Esophagus squamous epithelium (tissue), 5 donors: ENCODE measurements at regions not wholly inside any gene's neighbourhood (a gene's known extent, or its start where the extent isn't known, plus 50 kb on each side); places are given as distances from the start of the nearest gene placed in this dataset.
A peak's percentile ranks its signal among the peaks of the same experiment; 100 is the strongest.

Source experiments
- DNase-seq: peaks from one replicate; lab custom pipeline; 2025; lab: John Stamatoyannopoulos, UW
- H3K27ac ChIP-seq, 4 donors: fragments of 200-600 bp; sonication (generic); one replicate each; pipeline ENCODE4 v1.5.1; 2016 to 2019; ENCODE audit warnings: mild to moderate bottlenecking in 1 of 4
- H3K27me3 ChIP-seq, 4 donors: fragments of 200-600 bp; sonication (generic); 1 replicate in 3 of 4; 2 replicates in 1 of 4; pipeline versions ENCODE4 v1.5.1 to v1.6.0; 2017 to 2021; ENCODE audit warnings: antibody characterized with exemption in 1 of 4
- H3K36me3 ChIP-seq, 3 donors: fragments of 200-600 bp; sonication (generic); one replicate each; pipeline ENCODE4 v1.5.1; 2016 to 2019
- H3K4me1 ChIP-seq, 3 donors: fragments of 200-600 bp; sonication (generic); one replicate each; pipeline ENCODE4 v1.5.1; 2017 to 2019
- H3K4me3 ChIP-seq, 4 donors: fragments of 200-600 bp; sonication (generic); 1 replicate in 3 of 4; 2 replicates in 1 of 4; pipeline ENCODE4 v1.5.1; 2016 to 2019; ENCODE audit warnings: mild to moderate bottlenecking in 2 of 4, moderate library complexity in 1 of 4
- H3K9me3 ChIP-seq, 3 donors: fragments of 200-600 bp; sonication (generic); one replicate each; pipeline ENCODE4 v1.5.1; 2016 to 2019
- CTCF ChIP-seq, 6 experiments: fragments of 450-650 bp in 4 of 6; fragments of 200-600 bp in 2 of 6; sonication (generic) in 2 of 6; IDR thresholded peaks; one replicate each; pipeline ENCODE4 v1.5.1; 2016 to 2019; ENCODE audit warnings: antibody characterized with exemption in 6 of 6, mild to moderate bottlenecking in 4 of 6, moderate library complexity in 4 of 6
- POLR2A ChIP-seq, 4 donors: fragments of 450-650 bp; IDR thresholded peaks; one replicate each; pipeline ENCODE4 v1.6.1; 2017; ENCODE audit warnings: antibody characterized with exemption in 4 of 4, mild to moderate bottlenecking in 4 of 4, moderate library complexity in 3 of 4
- WGBS, 2 donors: methylation state at CpG; one replicate each; pipeline ENCODE4 v1.1.5; 2018; 5-methylcytosine and 5-hydroxymethylcytosine counted together
- intact Hi-C: fragments of 100-400 bp; cut with DNase I; formaldehyde crosslinking; loops from one replicate; pipeline ENCODE4 v1.15.0; 2022
- donor health status: DM: yes; HTN: yes; CAD: no.

GRCh38 chr6:25192590-25193459, 86.3 kb upstream of the CARMIL1 start:
- WGBS, 2 donors = 27 to 37% methylated on average over 6 of the region's 6 CpGs
- Histone ChIP-seq H3K27ac (peak overlapping the region; percentile 70 to 88 (median 86)), H3K9me3 (no peaks in the 10 kb centered on the region), H3K27me3 (no peaks in the 10 kb centered on the region), H3K4me1 (peaks cover 8 to 61% (median 21%) of the 10 kb centered on the region in 3 donors), H3K4me3 (peak overlapping the region in 1 of 4 donors; percentile 27), H3K36me3 (no peaks in the 10 kb centered on the region)
- no peak for DNase-seq
- TF ChIP-seq POLR2A (IDR thresholded peaks at IDR 0.05) = no peak
- no peak for TF ChIP-seq CTCF (IDR thresholded peaks at IDR 0.05)
- intact Hi-C loops = no loop called here

GRCh38 chr6:25193460-25194171, 85.6 kb upstream of the CARMIL1 start:
- H3K9me3 ChIP-seq = no peaks in the 10 kb centered on the region
- no peaks in the 10 kb centered on the region for H3K27me3 ChIP-seq
- DNase-seq = no peak
- H3K4me1 ChIP-seq = peaks cover 8 to 63% (median 21%) of the 10 kb centered on the region in 3 donors
- no peak for TF ChIP-seq POLR2A (IDR thresholded peaks at IDR 0.05)
- TF ChIP-seq CTCF (IDR thresholded peaks at IDR 0.05) = no peak
- H3K36me3 ChIP-seq = no peaks in the 10 kb centered on the region
- intact Hi-C loops = no loop called here
- no peak overlapping the region for H3K4me3 ChIP-seq
- 16 to 18% methylated on average over 6 of the region's 6 CpGs for WGBS, 2 donors
- peak overlapping the region; percentile 70 to 88 (median 86) for H3K27ac ChIP-seq

GRCh38 chr6:25194172-25194678, 84.9 kb upstream of the CARMIL1 start:
- Histone ChIP-seq H3K36me3 (no peaks in the 10 kb centered on the region), H3K27ac (peak overlapping the region; percentile 62 to 88 (median 78)), H3K4me3 (no peak overlapping the region), H3K9me3 (no peaks in the 10 kb centered on the region), H3K4me1 (peaks cover 8 to 63% (median 21%) of the 10 kb centered on the region in 3 donors), H3K27me3 (no peaks in the 10 kb centered on the region)
- WGBS, 2 donors = 45 to 57% methylated on average over 8 of the region's 8 CpGs
- DNase-seq = no peak
- intact Hi-C loops = no loop called here
- no peak for TF ChIP-seq CTCF (IDR thresholded peaks at IDR 0.05)
- TF ChIP-seq POLR2A (IDR thresholded peaks at IDR 0.05) = no peak

- Histone ChIP-seq H3K4me3 (no peak overlapping the region), H3K27ac (peak overlapping the region in 1 of 4 donors; percentile 2), H3K4me1 (peaks cover 8 to 63% (median 21%) of the 10 kb centered on the region in 3 donors), H3K9me3 (no peaks in the 10 kb centered on the region), H3K36me3 (no peaks in the 10 kb centered on the region), H3K27me3 (no peaks in the 10 kb centered on the region)
- DNase-seq = no peak
- TF ChIP-seq CTCF (IDR thresholded peaks at IDR 0.05) (no peak), POLR2A (IDR thresholded peaks at IDR 0.05) (no peak)
- WGBS, 2 donors = 80 to 88% methylated on average over 2 of the region's 2 CpGs
- intact Hi-C loops = no loop called here
Measured at GRCh38 chr6:25196464-25196863, 82.7 kb upstream of the CARMIL1 start.

- no peak overlapping the region for H3K27ac ChIP-seq
- H3K4me1 ChIP-seq = peaks cover 8 to 56% (median 18%) of the 10 kb centered on the region in 3 donors
- no peaks in the 10 kb centered on the region for H3K27me3 ChIP-seq
- no peak for TF ChIP-seq POLR2A (IDR thresholded peaks at IDR 0.05)
- TF ChIP-seq CTCF (IDR thresholded peaks at IDR 0.05) = no peak
- H3K36me3 ChIP-seq = no peaks in the 10 kb centered on the region
- H3K4me3 ChIP-seq = no peak overlapping the region
- 70 to 72% methylated on average over 3 of the region's 3 CpGs for WGBS, 2 donors
- DNase-seq = no peak
- intact Hi-C loops = no loop called here
- H3K9me3 ChIP-seq = no peaks in the 10 kb centered on the region
Measured at GRCh38 chr6:25197111-25197510, 82.1 kb upstream of the CARMIL1 start.
